ENCODE measurements at regions not wholly inside any gene's neighbourhood (a gene's known extent, or its start where the extent isn't known, plus 50 kb on each side); places are given as distances from the start of the nearest gene placed in this dataset.

DNA sequence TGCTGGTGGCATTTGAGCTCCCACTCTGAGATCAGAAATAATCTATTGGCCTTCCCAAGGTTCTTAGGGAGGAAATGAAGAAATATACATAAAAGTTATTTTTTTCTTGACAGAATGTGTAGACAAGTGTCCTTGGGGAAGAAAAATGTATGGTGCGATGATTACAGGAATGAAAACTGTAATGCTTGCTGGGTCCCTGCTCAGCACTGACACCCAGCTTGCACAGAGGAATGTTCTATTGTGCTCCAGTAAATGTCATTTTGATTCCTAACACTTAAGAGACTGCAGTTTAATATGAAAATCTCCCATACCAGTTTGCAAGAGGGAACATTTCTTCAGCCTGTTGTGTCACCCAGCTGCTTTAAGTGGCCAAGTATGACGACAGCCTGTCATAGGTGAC, 271.3 kb upstream of the TPM1 start:
- TF ChIP-seq REST (IDR thresholded peaks at IDR 0.05) (no peak), SP1 (IDR thresholded peaks at IDR 0.05) (no peak), TAF1 (conservative IDR thresholded peaks at IDR 0.05) (no peak)
- TF ChIP-seq, protein P1, sequence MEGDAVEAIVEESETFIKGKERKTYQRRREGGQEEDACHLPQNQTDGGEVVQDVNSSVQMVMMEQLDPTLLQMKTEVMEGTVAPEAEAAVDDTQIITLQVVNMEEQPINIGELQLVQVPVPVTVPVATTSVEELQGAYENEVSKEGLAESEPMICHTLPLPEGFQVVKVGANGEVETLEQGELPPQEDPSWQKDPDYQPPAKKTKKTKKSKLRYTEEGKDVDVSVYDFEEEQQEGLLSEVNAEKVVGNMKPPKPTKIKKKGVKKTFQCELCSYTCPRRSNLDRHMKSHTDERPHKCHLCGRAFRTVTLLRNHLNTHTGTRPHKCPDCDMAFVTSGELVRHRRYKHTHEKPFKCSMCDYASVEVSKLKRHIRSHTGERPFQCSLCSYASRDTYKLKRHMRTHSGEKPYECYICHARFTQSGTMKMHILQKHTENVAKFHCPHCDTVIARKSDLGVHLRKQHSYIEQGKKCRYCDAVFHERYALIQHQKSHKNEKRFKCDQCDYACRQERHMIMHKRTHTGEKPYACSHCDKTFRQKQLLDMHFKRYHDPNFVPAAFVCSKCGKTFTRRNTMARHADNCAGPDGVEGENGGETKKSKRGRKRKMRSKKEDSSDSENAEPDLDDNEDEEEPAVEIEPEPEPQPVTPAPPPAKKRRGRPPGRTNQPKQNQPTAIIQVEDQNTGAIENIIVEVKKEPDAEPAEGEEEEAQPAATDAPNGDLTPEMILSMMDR (IDR thresholded peaks at IDR 0.05; ENCODE audit: low read depth, low read length, missing input control): no peak
- TF ChIP-seq, protein P2, sequence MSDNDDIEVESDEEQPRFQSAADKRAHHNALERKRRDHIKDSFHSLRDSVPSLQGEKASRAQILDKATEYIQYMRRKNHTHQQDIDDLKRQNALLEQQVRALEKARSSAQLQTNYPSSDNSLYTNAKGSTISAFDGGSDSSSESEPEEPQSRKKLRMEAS (IDR thresholded peaks at IDR 0.05): no peak

All from liver (tissue), 3 donors.